ENCODE measurements at regions not wholly inside any gene's neighbourhood (a gene's known extent, or its start where the extent isn't known, plus 50 kb on each side); places are given as distances from the start of the nearest gene placed in this dataset.

DNA sequence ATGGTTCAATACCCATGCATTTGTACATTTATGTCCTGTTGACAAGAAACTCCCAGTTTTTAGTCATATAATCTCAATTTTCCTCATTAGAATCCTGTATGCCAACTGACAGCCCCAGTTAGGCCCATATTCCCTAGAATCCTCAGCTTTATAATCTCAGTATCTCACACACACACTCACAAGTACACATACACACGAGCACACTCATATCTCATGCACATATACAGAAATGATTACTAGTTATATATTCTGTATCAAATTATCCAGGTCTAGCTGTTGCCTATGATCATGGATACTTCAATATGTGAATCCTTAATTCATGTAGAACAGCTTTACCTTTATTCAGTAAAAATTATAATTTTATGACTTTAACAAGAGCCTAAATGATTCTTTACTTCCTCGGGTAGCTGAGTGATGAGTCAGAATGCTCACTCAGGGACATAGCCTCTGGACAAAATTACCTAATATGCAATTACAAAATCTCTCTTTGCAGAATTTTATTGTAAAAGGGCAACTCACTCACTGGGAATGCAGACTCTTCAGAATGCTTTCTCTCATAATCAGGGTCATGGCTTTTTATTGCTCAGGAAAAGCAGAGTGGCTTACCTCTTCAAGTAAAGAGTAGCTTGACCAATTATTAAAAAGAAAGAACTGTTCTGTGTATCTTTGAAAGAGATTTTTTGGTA lies 193.6 kb upstream of the PIK3C3 start:
- DNase-seq (ENCODE audit: low read depth) = peak; percentile 72
- no peak overlapping the region for H3K4me3 ChIP-seq (ENCODE audit: low read depth, low read length)
- TF ChIP-seq, protein P1, sequence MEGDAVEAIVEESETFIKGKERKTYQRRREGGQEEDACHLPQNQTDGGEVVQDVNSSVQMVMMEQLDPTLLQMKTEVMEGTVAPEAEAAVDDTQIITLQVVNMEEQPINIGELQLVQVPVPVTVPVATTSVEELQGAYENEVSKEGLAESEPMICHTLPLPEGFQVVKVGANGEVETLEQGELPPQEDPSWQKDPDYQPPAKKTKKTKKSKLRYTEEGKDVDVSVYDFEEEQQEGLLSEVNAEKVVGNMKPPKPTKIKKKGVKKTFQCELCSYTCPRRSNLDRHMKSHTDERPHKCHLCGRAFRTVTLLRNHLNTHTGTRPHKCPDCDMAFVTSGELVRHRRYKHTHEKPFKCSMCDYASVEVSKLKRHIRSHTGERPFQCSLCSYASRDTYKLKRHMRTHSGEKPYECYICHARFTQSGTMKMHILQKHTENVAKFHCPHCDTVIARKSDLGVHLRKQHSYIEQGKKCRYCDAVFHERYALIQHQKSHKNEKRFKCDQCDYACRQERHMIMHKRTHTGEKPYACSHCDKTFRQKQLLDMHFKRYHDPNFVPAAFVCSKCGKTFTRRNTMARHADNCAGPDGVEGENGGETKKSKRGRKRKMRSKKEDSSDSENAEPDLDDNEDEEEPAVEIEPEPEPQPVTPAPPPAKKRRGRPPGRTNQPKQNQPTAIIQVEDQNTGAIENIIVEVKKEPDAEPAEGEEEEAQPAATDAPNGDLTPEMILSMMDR (IDR thresholded peaks at IDR 0.05; ENCODE audit: insufficient read depth, low read length, poor library complexity, severe bottlenecking) = no peak

DNA sequence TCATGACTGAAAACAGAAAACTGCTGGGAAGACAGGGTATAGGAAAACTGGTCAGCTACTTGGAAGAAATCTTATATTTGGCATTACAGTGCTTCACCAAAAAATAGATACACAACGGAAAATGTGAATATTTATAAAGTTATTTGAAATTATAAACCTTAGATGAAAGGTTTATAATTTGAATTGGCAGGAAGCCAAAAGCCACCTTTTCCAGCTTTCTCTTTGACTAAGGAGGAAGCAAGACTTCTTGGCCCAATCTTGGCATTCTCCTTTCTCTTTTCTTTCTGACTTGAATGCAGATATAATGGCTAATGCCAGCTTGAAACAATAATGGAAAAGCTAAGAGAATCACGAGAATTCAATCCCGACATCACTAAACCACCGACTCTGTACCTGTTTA lies 196.5 kb upstream of the PIK3C3 start:
- TF ChIP-seq, protein P1 (IDR thresholded peaks at IDR 0.05; ENCODE audit: insufficient read depth, low read length, poor library complexity, severe bottlenecking) = no peak
- no peak for DNase-seq (ENCODE audit: low read depth)

More for the DNA sequence above, 193.6 kb upstream of the PIK3C3 start:
- H3K27me3 ChIP-seq (ENCODE audit: control insufficient read depth, insufficient read depth, low read length) = no peaks in the 10 kb centered on the region
- H3K36me3 ChIP-seq (ENCODE audit: control insufficient read depth, insufficient read depth, low read length) = no peaks in the 10 kb centered on the region

DNA sequence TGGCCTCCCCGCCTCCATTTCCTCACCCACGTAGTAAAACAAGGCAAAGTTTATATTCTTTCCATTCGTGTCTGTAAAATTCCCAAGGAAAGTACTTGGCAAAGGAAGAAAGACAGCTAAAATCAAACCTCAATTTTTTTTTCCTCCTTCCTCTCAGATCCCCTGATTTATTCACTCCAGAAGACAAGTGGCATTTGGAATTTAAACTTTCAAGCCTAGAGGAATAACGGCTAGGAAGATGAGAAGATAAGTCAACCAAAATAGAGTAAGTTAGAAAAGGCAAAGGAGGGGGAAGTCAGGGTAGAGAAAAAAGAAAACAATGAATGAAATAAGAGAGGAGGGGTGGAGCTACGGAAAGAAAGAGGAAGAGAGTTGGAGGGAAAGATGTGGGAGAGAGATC lies 198.9 kb upstream of the PIK3C3 start:
- Histone ChIP-seq H3K36me3 (ENCODE audit: control insufficient read depth, insufficient read depth, low read length) (no peaks in the 10 kb centered on the region), H3K27me3 (ENCODE audit: control insufficient read depth, insufficient read depth, low read length) (no peaks in the 10 kb centered on the region), H3K4me3 (ENCODE audit: low read depth, low read length) (no peak overlapping the region)
- TF ChIP-seq, protein P1 (IDR thresholded peaks at IDR 0.05; ENCODE audit: insufficient read depth, low read length, poor library complexity, severe bottlenecking) = no peak
- no peak for DNase-seq (ENCODE audit: low read depth)

More for the DNA sequence above, 196.5 kb upstream of the PIK3C3 start:
- H3K4me3 ChIP-seq (ENCODE audit: low read depth, low read length) = no peak overlapping the region
- no peaks in the 10 kb centered on the region for H3K36me3 ChIP-seq (ENCODE audit: control insufficient read depth, insufficient read depth, low read length)
- no peaks in the 10 kb centered on the region for H3K27me3 ChIP-seq (ENCODE audit: control insufficient read depth, insufficient read depth, low read length)

DNA sequence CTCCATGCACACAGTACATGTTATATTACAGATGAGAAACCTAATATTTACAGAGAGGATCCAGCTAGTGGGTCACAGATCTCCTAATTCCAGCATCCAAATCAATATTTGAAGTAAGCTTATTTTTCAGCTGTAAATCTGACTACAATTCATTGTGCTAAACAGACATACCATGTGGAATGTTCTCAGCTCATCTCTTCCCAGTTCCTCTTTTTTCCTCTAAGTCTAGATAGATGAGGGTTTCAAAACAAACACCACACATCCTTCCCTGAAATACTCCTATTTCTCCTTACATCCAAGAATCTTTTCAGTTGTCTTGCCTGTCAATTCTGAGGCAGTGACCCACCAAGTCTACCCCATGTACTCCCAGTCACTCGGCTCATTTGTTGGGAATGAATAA lies 200.7 kb upstream of the PIK3C3 start:
- Histone ChIP-seq H3K27me3 (ENCODE audit: control insufficient read depth, insufficient read depth, low read length) (no peaks in the 10 kb centered on the region), H3K4me3 (ENCODE audit: low read depth, low read length) (no peak overlapping the region), H3K36me3 (ENCODE audit: control insufficient read depth, insufficient read depth, low read length) (no peaks in the 10 kb centered on the region)
- no peak for DNase-seq (ENCODE audit: low read depth)
- TF ChIP-seq, protein P1 (IDR thresholded peaks at IDR 0.05; ENCODE audit: insufficient read depth, low read length, poor library complexity, severe bottlenecking) = no peak

GRCh38 chr18:41753826-41754225 lies 201.2 kb upstream of the PIK3C3 start:
- Histone ChIP-seq H3K36me3 (ENCODE audit: control insufficient read depth, insufficient read depth, low read length) (no peaks in the 10 kb centered on the region), H3K27me3 (ENCODE audit: control insufficient read depth, insufficient read depth, low read length) (no peaks in the 10 kb centered on the region), H3K4me3 (ENCODE audit: low read depth, low read length) (no peak overlapping the region)
- DNase-seq (ENCODE audit: low read depth) = no peak
- TF ChIP-seq, protein P1 (IDR thresholded peaks at IDR 0.05; ENCODE audit: insufficient read depth, low read length, poor library complexity, severe bottlenecking) = no peak

DNA sequence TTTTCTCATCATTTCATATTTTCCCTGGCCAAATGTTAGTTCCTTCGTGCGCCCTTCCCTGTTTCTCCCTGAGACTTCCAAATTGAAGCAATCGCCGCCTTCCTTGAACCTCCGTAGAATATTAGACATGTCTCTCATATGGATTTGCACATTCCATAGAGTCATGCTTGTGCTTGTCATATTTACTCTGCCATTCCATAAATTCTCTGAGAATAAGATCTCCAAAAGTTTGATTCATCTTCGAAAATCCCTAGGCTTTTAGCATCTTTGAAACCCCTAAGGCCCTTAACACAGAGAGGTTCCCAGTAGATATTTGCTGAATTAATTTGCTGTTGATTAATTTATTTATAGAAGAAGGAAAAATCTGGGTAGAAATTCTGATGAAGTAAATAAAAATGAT lies 202.2 kb upstream of the PIK3C3 start:
- H3K27me3 ChIP-seq (ENCODE audit: control insufficient read depth, insufficient read depth, low read length) = no peaks in the 10 kb centered on the region
- no peak for DNase-seq (ENCODE audit: low read depth)
- no peaks in the 10 kb centered on the region for H3K36me3 ChIP-seq (ENCODE audit: control insufficient read depth, insufficient read depth, low read length)
- TF ChIP-seq, protein P1 (IDR thresholded peaks at IDR 0.05; ENCODE audit: insufficient read depth, low read length, poor library complexity, severe bottlenecking) = no peak
- no peak overlapping the region for H3K4me3 ChIP-seq (ENCODE audit: low read depth, low read length)

Data from kidney epithelial cell (primary cell).